Activated T-helper 2 cell treated with anti-CD3 and anti-CD28 coated beads, Interferon-gamma antibody, Interleukin-2, Interleukin-4, amounts not matched to agents 10 μg/mL and 5 μg/mL and 100 μg/mL, durations not matched to agents 14 hours and 24 hours and 36 hours (primary cell): ENCODE measurements at regions not wholly inside any gene's neighbourhood (a gene's known extent, or its start where the extent isn't known, plus 50 kb on each side); places are given as distances from the start of the nearest gene placed in this dataset.

ENCODE experiments used
- DNase-seq: peaks from one replicate; pipeline ENCODE4 v3.0.0; 2021; ENCODE audit warnings: low spot score
- H3K27ac Mint-ChIP-seq: one replicate; pipeline ENCODE4 v1.8.0; 2021; ENCODE audit warnings: mixed read lengths
- H3K27me3 Mint-ChIP-seq: one replicate; pipeline ENCODE4 v1.8.0; 2021; ENCODE audit warnings: low read depth, mixed read lengths
- H3K36me3 Mint-ChIP-seq: one replicate; pipeline ENCODE4 v1.8.0; 2021; ENCODE audit warnings: low read depth, mixed read lengths
- H3K4me1 Mint-ChIP-seq: one replicate; pipeline ENCODE4 v1.8.0; 2021; ENCODE audit warnings: low read depth, mixed read lengths
- H3K4me3 Mint-ChIP-seq: one replicate; pipeline ENCODE4 v1.8.0; 2021; ENCODE audit warnings: low read depth, mild to moderate bottlenecking, moderate library complexity, mixed read lengths
- H3K9me3 Mint-ChIP-seq: one replicate; pipeline ENCODE4 v1.8.0; 2021; ENCODE audit warnings: mixed read lengths
- intact Hi-C: fragments of 100-400 bp; cut with micrococcal nuclease; formaldehyde crosslinking; loops from one replicate; pipeline ENCODE4 v1.15.1; 2023

DNA sequence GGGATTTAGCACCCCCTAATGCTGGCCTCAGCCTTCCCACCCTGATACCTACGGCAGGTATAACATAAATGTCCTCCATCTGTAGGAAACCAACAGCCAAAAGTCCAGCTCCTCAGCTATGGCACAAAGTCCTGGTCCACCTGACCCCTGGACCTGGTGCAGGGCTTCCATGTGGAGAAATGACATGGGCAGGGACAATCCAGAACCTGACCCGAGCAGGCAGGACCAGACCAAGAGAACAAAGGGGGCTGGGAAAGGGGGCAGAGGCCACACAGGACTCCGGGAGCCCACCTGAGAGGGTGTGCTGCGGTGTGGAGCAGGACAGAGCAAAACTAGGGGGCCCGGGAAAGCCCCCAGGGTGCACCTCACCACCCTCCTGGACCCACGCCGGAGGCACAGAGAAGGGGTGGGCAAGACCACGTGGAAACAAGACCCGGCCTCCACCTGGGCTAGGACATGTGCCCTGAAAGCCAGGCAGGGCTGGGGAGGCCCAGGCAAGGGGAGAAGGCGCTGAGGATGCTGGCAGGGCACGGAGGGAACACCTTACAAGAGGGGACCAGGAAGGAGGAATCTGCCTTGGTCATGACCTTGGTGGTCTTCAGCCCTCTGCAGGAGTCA, 368.9 kb downstream of the SHANK2 start:
- no peaks in the 10 kb centered on the region for H3K36me3 Mint-ChIP-seq

DNA sequence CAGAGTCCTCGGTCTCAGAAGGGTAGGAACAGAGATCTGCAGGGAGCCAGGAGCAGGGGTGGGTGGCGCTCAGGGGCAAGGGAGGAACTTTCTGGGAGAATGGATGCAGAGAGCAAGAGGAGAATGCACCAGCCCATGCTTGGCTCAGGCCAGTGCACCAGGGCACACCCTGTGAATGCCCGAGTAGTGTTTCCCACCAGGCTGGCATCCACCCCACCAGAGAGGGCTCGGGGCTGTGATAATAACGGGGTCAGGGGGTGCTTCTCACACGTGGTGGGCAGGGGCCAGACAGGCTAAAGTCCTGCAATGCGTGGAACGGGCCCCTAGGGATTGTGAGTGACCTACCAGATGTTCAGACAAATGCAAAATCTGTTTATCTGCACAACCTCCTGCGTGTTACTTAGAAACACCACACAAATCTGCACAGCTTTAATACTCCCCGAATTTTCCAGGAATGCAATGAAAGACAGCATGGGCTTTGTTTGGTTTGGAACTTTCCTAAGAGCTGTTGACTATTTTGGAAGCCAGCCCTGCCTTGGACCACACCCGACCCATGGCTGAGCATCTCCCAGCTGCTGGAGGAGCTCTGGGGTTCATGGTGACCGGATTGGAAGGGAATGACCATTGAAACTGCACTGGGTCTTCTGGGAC, 368.3 kb downstream of the SHANK2 start:
- Mint-ChIP-seq H3K4me1 (no peaks in the 10 kb centered on the region), H3K27me3 (no peaks in the 10 kb centered on the region), H3K4me3 (no peak overlapping the region), H3K27ac (no peak overlapping the region), H3K36me3 (no peaks in the 10 kb centered on the region), H3K9me3 (no peaks in the 10 kb centered on the region)
- intact Hi-C loops, result no loop called here
- DNase-seq, result no peak

More for the DNA sequence above, 368.9 kb downstream of the SHANK2 start:
- H3K9me3 Mint-ChIP-seq, result no peaks in the 10 kb centered on the region
- intact Hi-C loops, result no loop called here
- H3K4me1 Mint-ChIP-seq, result no peaks in the 10 kb centered on the region
- no peak overlapping the region for H3K27ac Mint-ChIP-seq
- no peak overlapping the region for H3K4me3 Mint-ChIP-seq
- no peak for DNase-seq
- H3K27me3 Mint-ChIP-seq, result no peaks in the 10 kb centered on the region

DNA sequence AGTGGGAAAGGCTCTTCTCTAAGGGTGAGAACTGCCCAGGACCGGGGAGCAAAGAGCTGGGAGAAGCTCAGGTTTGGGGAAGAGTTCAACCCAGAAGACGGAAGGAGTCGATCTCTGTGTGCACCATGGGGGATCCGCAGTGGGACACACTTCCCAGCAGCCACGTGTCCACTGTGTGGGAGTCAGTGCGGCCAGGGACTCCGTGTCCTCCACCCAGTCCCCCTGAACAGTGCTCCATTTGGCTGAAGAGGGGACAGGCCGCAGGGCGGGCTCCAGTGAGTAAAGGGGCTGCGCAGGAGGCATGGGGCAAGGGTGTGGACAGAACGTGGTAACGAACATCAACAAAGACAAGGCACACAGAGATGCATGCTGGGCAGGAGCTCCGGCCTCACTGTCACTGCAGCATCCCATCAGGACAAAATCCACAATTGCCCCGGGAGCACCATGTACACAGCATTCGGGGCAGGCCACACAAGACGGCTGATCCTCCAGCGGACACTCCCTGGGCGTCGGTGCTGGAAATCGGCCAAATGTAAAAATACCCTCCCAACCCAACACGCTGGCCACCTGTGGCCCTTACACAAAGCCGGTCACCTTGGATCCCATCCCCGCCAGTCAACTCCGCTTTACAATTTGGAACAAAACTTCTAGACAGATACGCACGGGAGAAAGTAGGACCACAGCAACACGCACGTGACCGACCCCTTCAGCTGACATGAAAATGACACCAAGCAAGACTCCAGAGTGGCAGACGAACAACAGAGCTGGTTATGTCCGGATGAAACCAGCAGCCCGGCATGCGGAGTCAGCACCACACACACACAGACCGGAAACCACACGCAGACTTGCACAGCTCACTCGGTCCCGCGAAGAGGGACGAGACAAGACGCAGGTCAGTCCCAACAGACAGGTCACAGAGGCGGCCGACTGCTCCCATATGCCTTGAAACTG, 366.8 kb downstream of the SHANK2 start:
- Mint-ChIP-seq H3K27ac (no peak overlapping the region), H3K36me3 (no peaks in the 10 kb centered on the region), H3K9me3 (no peaks in the 10 kb centered on the region), H3K4me3 (no peak overlapping the region), H3K4me1 (no peaks in the 10 kb centered on the region), H3K27me3 (no peaks in the 10 kb centered on the region)
- DNase-seq, result no peak
- intact Hi-C loops, result no loop called here

DNA sequence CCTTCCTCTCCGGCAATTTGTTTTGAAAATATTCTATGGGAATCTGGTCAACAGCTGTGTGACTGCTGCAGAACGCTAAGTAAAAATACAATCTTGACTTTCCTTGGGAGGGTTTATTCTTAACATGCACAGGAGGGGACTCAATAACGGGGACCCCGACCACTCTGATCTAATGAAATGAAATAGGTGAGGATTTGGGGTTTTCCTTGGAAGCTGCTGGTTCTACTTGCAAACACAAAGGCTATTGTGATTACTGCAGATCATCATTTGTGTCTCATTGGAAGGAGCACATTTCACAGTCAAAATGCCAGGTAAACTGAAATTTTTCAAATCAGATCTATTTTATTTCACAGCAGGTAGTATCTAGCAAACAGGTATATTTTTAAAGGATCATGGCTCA, 366.1 kb downstream of the SHANK2 start:
- DNase-seq, result no peak
- Mint-ChIP-seq H3K4me3 (no peak overlapping the region), H3K9me3 (no peaks in the 10 kb centered on the region), H3K27me3 (no peaks in the 10 kb centered on the region), H3K36me3 (no peaks in the 10 kb centered on the region), H3K27ac (no peak overlapping the region), H3K4me1 (no peaks in the 10 kb centered on the region)
- intact Hi-C loops, result no loop called here

DNA sequence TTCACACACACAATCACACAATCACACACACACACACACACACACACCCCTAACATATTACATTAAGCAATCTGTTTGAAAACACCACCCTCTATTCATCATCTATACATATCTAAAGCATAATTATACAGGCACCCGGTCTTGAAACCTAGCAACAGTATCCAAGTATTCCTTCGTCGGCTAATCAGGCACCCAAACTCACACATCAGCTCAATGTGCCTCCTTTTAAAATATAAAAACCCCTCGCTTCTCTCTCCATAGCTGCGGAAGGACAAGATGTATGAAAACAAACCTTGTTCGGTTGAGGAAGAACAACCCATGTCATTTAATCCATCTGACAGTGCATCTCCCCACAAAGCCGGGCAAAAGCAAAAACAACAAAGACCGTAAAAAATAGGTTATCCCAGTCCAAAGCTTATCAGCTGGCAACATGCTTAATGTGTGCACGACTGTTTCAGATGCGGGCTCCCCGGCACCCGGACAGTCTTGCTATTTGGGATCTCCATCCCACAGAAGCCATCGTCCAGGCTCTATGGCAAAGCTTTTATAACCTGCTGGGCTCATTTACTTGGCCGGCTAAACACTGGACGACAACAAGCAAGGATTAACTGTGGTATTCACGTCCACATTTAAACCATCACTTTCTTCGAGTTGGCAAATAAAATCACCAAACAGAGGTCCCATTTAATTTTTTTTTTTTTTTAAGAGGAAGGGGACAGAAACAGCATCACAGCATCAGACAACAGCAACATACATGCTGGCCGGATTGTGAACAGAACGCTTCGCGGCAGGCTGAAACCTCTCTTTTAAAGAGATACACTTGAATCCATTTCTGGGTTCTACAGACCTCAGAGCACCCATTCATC, 365.5 kb downstream of the SHANK2 start:
- no peak for DNase-seq
- H3K4me3 Mint-ChIP-seq, result no peak overlapping the region
- H3K27me3 Mint-ChIP-seq, result no peaks in the 10 kb centered on the region
- H3K4me1 Mint-ChIP-seq, result no peaks in the 10 kb centered on the region
- H3K27ac Mint-ChIP-seq, result no peak overlapping the region
- H3K36me3 Mint-ChIP-seq, result no peaks in the 10 kb centered on the region
- no peaks in the 10 kb centered on the region for H3K9me3 Mint-ChIP-seq
- intact Hi-C loops, result no loop called here

DNA sequence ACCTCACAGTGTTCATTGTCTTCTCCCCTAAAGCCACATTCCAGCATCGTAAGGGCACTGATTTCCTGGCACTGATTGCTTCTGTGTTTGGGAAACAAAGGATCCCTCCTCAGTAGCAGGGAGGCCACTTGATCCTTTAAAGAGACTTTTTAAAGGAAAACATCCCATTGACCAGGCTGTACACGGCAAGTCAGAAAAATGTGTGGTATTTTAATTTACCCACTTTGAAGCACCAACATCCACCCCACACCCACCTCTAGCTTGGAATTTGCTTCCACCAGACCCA, 364.9 kb downstream of the SHANK2 start:
- intact Hi-C loops, result no loop called here
- H3K36me3 Mint-ChIP-seq, result no peaks in the 10 kb centered on the region
- no peaks in the 10 kb centered on the region for H3K4me1 Mint-ChIP-seq
- H3K4me3 Mint-ChIP-seq, result no peak overlapping the region
- H3K27me3 Mint-ChIP-seq, result no peaks in the 10 kb centered on the region
- H3K27ac Mint-ChIP-seq, result no peak overlapping the region
- DNase-seq, result no peak
- no peaks in the 10 kb centered on the region for H3K9me3 Mint-ChIP-seq

DNA sequence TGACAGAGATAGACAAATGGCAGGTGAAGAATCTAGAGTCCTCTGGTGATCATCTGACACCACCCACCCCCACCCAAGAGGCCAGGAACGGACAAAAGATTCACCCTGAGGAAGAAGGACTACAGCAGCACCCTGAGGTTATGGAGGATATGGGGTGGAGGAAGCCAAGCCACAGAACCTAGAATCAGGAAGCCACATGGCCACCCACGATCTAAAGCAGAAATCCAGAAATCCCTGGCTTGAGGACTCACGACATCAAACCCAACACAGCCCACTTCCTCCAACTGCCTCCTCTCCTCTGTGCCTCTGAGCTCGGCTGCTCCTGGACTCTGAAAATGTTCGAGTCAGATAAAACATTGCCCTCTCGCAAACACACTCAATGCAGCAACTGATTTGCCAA, 364.3 kb downstream of the SHANK2 start:
- Mint-ChIP-seq H3K27me3 (no peaks in the 10 kb centered on the region), H3K4me3 (no peak overlapping the region), H3K27ac (no peak overlapping the region), H3K36me3 (no peaks in the 10 kb centered on the region), H3K4me1 (no peaks in the 10 kb centered on the region), H3K9me3 (no peaks in the 10 kb centered on the region)
- intact Hi-C loops, result no loop called here
- no peak for DNase-seq

DNA sequence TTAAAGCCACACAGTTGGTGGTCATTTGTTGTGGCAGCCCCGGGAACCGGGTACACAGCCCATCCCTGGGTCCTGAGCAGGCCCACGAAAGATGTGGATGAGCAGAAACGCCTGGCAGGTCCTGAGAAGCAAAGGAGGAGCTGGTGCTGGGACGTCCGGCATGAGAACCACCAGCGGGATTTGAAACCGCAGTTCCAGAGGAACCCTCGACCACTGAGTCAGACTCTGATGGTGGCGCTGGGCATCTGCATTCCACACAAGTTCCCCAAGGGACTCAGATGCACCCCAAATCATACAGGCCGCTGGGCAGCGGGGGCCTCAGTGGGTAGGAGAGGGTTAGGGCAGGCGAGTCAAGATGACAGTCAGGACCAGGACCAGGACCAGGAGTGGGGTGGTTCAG, 363.0 kb downstream of the SHANK2 start:
- Mint-ChIP-seq H3K27me3 (no peaks in the 10 kb centered on the region), H3K4me3 (no peak overlapping the region), H3K9me3 (no peaks in the 10 kb centered on the region), H3K4me1 (no peaks in the 10 kb centered on the region), H3K36me3 (no peaks in the 10 kb centered on the region), H3K27ac (no peak overlapping the region)
- intact Hi-C loops, result no loop called here
- DNase-seq, result no peak

DNA sequence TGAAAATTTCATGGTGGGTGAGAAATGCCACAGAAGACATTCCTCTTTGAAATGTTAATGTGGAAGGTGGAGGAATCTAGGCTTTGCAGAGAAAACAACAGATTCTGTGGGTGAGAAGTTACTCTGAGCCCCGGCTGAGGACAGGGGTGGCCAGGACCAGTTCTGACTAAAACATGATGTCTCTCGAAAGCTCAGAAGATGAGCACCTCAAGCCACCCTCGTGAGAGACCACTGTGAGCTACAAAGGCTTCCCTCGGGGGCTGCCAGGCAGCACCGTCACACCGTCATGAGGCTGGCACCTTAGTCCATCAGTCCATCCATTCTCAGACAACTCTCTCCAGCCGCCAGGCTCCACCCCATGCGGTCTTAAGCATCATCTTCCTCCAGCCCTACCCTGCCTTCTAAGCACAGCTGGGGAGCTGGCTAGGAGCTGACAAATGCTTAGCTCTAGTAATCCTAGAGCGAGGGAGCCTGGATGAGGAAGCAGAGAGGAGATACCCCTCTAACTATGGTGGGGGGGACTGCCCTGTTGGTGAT, 360.5 kb downstream of the SHANK2 start:
- no peaks in the 10 kb centered on the region for H3K27me3 Mint-ChIP-seq
- H3K27ac Mint-ChIP-seq, result no peak overlapping the region
- no peak overlapping the region for H3K4me3 Mint-ChIP-seq
- H3K36me3 Mint-ChIP-seq, result no peaks in the 10 kb centered on the region
- intact Hi-C loops, result no loop called here
- H3K9me3 Mint-ChIP-seq, result peaks cover 1% of the 10 kb centered on the region
- DNase-seq, result no peak
- H3K4me1 Mint-ChIP-seq, result no peaks in the 10 kb centered on the region

DNA sequence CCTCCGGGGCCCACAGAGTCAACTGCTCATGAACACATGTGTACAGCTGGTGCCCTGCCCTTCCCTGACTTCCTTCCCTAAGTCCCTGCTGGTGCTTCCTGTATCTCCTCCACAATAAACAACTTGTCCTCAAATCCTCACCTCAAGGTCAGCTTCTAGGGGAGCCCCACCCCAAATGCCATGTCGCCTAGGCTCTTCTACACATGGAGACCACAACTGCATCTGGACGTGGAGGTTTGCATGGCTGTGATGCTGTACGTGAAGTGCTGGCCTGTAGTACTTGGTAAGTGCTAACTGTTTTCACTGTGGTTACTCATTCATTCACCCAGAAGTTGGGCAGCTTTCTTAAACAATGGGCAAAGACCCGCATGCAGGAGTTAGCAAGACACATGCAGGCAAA, 359.5 kb downstream of the SHANK2 start:
- H3K36me3 Mint-ChIP-seq, result no peaks in the 10 kb centered on the region
- no peak for DNase-seq
- intact Hi-C loops, result no loop called here
- peaks cover 10% of the 10 kb centered on the region for H3K9me3 Mint-ChIP-seq
- H3K4me3 Mint-ChIP-seq, result no peak overlapping the region
- no peaks in the 10 kb centered on the region for H3K4me1 Mint-ChIP-seq
- H3K27me3 Mint-ChIP-seq, result no peaks in the 10 kb centered on the region
- H3K27ac Mint-ChIP-seq, result no peak overlapping the region

DNA sequence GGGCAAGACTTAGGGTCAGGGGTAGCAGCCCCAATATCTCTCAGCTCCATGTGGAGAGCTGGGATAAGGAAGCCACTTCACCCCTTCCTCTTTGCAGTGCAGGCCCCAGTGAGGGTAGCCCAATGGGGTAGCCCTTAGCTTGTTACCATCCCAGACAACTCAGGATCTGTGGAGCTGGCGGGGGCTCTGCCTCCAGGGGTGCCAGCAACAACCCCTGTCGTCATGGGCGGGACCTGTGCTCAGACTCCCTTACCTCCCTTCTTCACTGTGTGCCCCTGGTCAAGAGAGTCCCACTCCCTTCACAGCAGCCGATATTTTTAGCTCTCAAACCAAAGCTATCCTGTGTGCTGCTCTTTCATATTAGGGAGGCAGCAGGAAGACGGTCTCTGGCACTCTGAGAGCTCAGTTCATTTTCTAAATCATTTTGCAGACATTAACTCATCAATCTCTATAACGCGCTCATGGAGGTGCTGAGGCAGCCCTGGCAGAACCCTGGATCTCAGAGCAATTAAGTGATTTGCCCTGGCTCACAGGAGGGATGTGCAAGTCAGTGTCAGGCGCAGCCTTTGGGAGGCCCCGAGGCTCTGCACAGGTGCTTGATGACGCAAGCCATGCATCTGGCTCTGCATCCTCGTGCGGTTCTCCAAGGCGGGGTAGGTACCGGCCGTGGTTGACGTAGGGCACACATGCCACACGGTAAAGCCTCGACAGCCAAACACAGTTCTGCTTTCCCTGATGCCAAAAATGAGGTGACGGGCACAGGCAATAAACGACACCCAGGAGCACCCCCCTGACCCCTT, 357.6 kb downstream of the SHANK2 start:
- H3K9me3 Mint-ChIP-seq, result peaks cover 14% of the 10 kb centered on the region
- no peak for DNase-seq
- no peak overlapping the region for H3K4me3 Mint-ChIP-seq
- H3K4me1 Mint-ChIP-seq, result no peaks in the 10 kb centered on the region
- intact Hi-C loops, result no loop called here
- no peak overlapping the region for H3K27ac Mint-ChIP-seq
- no peaks in the 10 kb centered on the region for H3K27me3 Mint-ChIP-seq
- H3K36me3 Mint-ChIP-seq, result no peaks in the 10 kb centered on the region

DNA sequence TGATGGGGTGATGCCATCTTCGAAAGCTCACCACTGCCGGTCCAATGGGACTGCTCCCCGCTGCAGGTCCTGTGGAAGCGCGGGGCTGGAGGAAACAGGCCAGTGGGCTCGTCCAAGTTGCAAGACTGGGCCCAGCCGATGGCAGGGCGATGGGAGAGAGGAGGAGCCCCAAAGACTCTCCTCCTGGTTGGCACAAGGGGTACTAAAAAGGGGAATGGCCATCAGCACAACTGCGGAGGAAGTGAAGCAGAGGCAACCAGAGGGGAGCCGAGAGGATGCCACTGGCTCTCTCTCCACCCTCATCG, 357.1 kb downstream of the SHANK2 start:
- Mint-ChIP-seq H3K4me3 (no peak overlapping the region), H3K27ac (no peak overlapping the region), H3K4me1 (no peaks in the 10 kb centered on the region), H3K36me3 (no peaks in the 10 kb centered on the region), H3K27me3 (no peaks in the 10 kb centered on the region), H3K9me3 (peaks cover 14% of the 10 kb centered on the region)
- DNase-seq, result no peak
- intact Hi-C loops, result no loop called here
